Thyroid gland (tissue), 4 donors: ENCODE measurements at regions not wholly inside any gene's neighbourhood (a gene's known extent, or its start where the extent isn't known, plus 50 kb on each side); places are given as distances from the start of the nearest gene placed in this dataset.

Source experiments
- DNase-seq, 2 donors: peaks; one replicate each; pipeline ENCODE4 v3.0.0-alpha.2; 2019
- H3K27ac ChIP-seq, 3 donors: fragments of 200-600 bp; sonication (generic); 1 replicate in 2 of 3; 2 replicates in 1 of 3; pipeline ENCODE4 v1.5.1; 2016 to 2019; ENCODE audit warnings: mild to moderate bottlenecking in 1 of 3, moderate library complexity in 1 of 3
- H3K27me3 ChIP-seq: fragments of 200-600 bp; sonication (generic); one replicate; pipeline ENCODE4 v1.5.1; 2019
- H3K36me3 ChIP-seq, 2 donors: fragments of 200-600 bp; sonication (generic); one replicate each; pipeline ENCODE4 v1.5.1; 2016 to 2019
- H3K4me1 ChIP-seq, 2 donors: fragments of 200-600 bp; sonication (generic); one replicate each; pipeline ENCODE4 v1.5.1; 2017 to 2019
- H3K4me3 ChIP-seq, 3 donors: fragments of 200-600 bp; sonication (generic); replicated peaks in 1 of 3; 1 replicate in 2 of 3; 2 replicates in 1 of 3; pipeline ENCODE4 v1.5.1; 2016; ENCODE audit warnings: mild to moderate bottlenecking in 1 of 3
- H3K9me3 ChIP-seq: fragments of 200-600 bp; sonication (generic); one replicate; pipeline ENCODE4 v1.5.1; 2017
- CTCF ChIP-seq, 6 experiments: fragments of 200-600 bp in 3 of 6; fragments of 450-650 bp in 3 of 6; sonication (generic) in 3 of 6; IDR thresholded peaks; one replicate each; pipeline ENCODE4 v1.5.1; 2016 to 2019; ENCODE audit warnings: antibody characterized with exemption in 6 of 6, mild to moderate bottlenecking in 2 of 6, inconsistent platforms in 1 of 6, moderate library complexity in 1 of 6
- POLR2A ChIP-seq, 2 donors: fragments of 450-650 bp; IDR thresholded peaks; one replicate each; pipeline ENCODE4 v1.6.1; 2017; ENCODE audit warnings: antibody characterized with exemption in 2 of 2, mild to moderate bottlenecking in 2 of 2, moderate library complexity in 1 of 2
- WGBS, 2 donors: methylation state at CpG; one replicate each; pipeline ENCODE4 v1.1.5; 2017; 5-methylcytosine and 5-hydroxymethylcytosine counted together
- intact Hi-C: fragments of 100-400 bp; cut with DNase I; formaldehyde crosslinking; loops from one replicate; pipeline ENCODE4 v1.15.1; 2023

DNA sequence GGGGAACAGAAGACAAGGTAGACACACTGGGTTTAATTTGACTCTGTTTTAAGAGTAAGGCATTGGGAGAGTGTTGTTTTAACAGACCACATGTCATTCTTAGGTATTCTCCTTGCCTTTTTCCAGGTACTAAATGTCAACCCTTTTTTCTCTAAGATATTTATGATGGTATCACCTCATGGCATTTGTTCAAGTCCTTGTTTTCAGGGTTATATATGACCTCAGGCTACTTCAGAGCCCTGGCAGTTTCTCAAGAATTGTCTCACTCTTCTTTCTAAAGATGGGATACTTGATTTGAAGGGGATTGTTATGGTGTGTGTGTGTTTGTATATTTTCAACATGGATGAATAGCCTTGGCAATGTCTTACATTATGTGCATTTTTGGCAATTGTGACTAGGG is 131.1 kb upstream of the ACTBL2 start:
- no peaks in the 10 kb centered on the region for H3K27me3 ChIP-seq
- no peaks in the 10 kb centered on the region for H3K9me3 ChIP-seq
- no peak overlapping the region for H3K27ac ChIP-seq
- no peak overlapping the region for H3K4me3 ChIP-seq
- H3K36me3 ChIP-seq = no peaks in the 10 kb centered on the region
- intact Hi-C loops = no loop called here
- H3K4me1 ChIP-seq = no peaks in the 10 kb centered on the region
- DNase-seq = no peak
- TF ChIP-seq POLR2A (IDR thresholded peaks at IDR 0.05) = no peak
- no peak for TF ChIP-seq CTCF (IDR thresholded peaks at IDR 0.05)

DNA sequence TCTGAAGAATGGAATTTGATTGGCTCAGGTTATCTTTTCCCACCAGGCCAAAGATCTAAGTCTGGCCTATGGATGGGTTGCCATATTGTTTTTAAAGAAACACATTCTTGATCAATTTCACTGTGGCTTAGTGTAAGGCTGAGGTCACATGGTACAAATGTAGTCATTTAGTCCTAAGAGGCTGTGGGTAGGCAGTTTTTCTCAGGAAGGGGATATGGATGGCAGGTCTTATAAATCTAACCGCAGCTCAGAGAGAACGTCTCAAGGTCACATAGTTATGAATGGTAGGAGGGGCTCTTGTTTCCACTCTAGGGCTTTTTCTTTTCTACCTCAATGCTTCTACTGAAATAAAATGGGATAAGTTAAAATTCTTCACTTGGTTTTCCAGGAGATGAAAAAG is 128.6 kb upstream of the ACTBL2 start:
- no peaks in the 10 kb centered on the region for H3K36me3 ChIP-seq
- intact Hi-C loops = no loop called here
- DNase-seq = no peak
- no peaks in the 10 kb centered on the region for H3K9me3 ChIP-seq
- 47 to 67% methylated on average over 2 of the region's 2 CpGs for WGBS, 2 donors
- no peaks in the 10 kb centered on the region for H3K27me3 ChIP-seq
- no peak overlapping the region for H3K27ac ChIP-seq
- no peak for TF ChIP-seq CTCF (IDR thresholded peaks at IDR 0.05)
- no peak overlapping the region for H3K4me3 ChIP-seq
- H3K4me1 ChIP-seq = no peaks in the 10 kb centered on the region

GRCh38 chr5:57608542-57608941 is 125.9 kb upstream of the ACTBL2 start:
- H3K4me3 ChIP-seq = no peak overlapping the region
- TF ChIP-seq CTCF (IDR thresholded peaks at IDR 0.05) = no peak
- no peak for TF ChIP-seq POLR2A (IDR thresholded peaks at IDR 0.05)
- intact Hi-C loops = no loop called here
- no peaks in the 10 kb centered on the region for H3K9me3 ChIP-seq
- no peak overlapping the region for H3K27ac ChIP-seq
- H3K36me3 ChIP-seq = no peaks in the 10 kb centered on the region
- H3K4me1 ChIP-seq = no peaks in the 10 kb centered on the region
- DNase-seq = no peak
- no peaks in the 10 kb centered on the region for H3K27me3 ChIP-seq

DNA sequence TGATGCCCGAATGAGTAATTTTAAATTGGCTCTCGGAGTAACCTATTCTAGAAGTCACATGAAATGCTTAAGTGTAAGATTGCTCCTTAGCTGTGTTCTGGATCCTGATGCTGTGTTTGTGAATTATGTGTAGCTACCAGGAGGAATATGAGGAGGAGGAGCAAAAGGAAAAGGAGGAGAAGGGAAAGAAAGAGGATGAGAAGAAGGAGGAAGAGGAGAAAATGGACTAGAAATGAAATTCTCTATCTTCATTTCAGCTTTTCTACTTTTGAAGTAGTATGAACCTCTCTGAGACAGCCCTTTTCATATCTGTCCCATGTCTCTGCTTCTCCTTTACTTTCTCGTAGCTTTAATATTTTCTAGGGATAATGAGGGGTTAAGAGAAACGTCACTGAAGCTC is 119.4 kb upstream of the ACTBL2 start:
- intact Hi-C loops = no loop called here
- no peaks in the 10 kb centered on the region for H3K4me1 ChIP-seq
- H3K36me3 ChIP-seq = no peaks in the 10 kb centered on the region
- no peak overlapping the region for H3K27ac ChIP-seq
- no peak overlapping the region for H3K4me3 ChIP-seq
- TF ChIP-seq POLR2A (IDR thresholded peaks at IDR 0.05) (no peak), CTCF (IDR thresholded peaks at IDR 0.05) (no peak)
- H3K9me3 ChIP-seq = no peaks in the 10 kb centered on the region
- WGBS, 2 donors = 90% methylated on average over 4 of the region's 4 CpGs
- H3K27me3 ChIP-seq = no peaks in the 10 kb centered on the region
- DNase-seq = no peak

- intact Hi-C loops = no loop called here
- Histone ChIP-seq H3K27ac (no peak overlapping the region), H3K4me1 (no peaks in the 10 kb centered on the region), H3K9me3 (no peaks in the 10 kb centered on the region), H3K27me3 (no peaks in the 10 kb centered on the region), H3K4me3 (no peak overlapping the region), H3K36me3 (no peaks in the 10 kb centered on the region)
- WGBS, 2 donors = 64 to 77% methylated on average over 1 of the region's 1 CpG
- TF ChIP-seq POLR2A (IDR thresholded peaks at IDR 0.05) = no peak
- TF ChIP-seq CTCF (IDR thresholded peaks at IDR 0.05) = no peak
- no peak for DNase-seq
Measured at GRCh38 chr5:57600321-57600720, 117.7 kb upstream of the ACTBL2 start.
